ENCODE measurements at regions not wholly inside any gene's neighbourhood (a gene's known extent, or its start where the extent isn't known, plus 50 kb on each side); places are given as distances from the start of the nearest gene placed in this dataset.

DNA sequence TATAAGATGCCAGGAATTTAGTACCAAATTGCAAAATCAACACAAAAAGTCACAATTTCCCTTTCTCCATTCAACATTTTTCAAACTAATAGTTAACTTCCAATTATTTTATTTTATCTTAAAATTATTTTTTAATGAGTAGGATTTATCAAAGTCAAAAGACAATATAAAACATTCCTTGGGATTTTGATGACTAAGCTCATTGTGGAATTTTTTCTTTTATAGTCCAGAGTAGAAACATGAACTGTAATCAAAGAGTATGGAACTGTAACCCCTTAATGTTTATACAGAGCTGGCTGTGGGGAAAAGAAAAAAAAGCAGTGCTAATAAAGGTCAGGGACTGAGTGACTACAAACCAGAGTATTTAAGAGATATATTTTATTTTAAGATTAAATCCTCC lies 368.6 kb upstream of the CPXCR1 start:
- DNase-seq (ENCODE audit: low spot score in 2 of 2): no peak
- Histone ChIP-seq H3K27me3 (no peaks in the 10 kb centered on the region), H3K36me3 (no peaks in the 10 kb centered on the region), H3K9me3 (no peaks in the 10 kb centered on the region), H3K27ac (no peak overlapping the region), H3K4me1 (no peaks in the 10 kb centered on the region), H3K4me3 (no peak overlapping the region)
- TF ChIP-seq CTCF (IDR thresholded peaks at IDR 0.05) (no peak), POLR2A (IDR thresholded peaks at IDR 0.05) (no peak), EP300 (IDR thresholded peaks at IDR 0.05) (no peak)

GRCh38 chrX:88397551-88397950 lies 349.5 kb upstream of the CPXCR1 start:
- no peak for TF ChIP-seq CTCF (IDR thresholded peaks at IDR 0.05)
- TF ChIP-seq POLR2A (IDR thresholded peaks at IDR 0.05): no peak
- no peak for TF ChIP-seq EP300 (IDR thresholded peaks at IDR 0.05)
- H3K27me3 ChIP-seq: no peaks in the 10 kb centered on the region
- 73 to 79% methylated on average over 2 of the region's 2 CpGs for WGBS, 2 donors
- H3K4me3 ChIP-seq: no peak overlapping the region
- no peaks in the 10 kb centered on the region for H3K4me1 ChIP-seq
- no peaks in the 10 kb centered on the region for H3K36me3 ChIP-seq
- no peak for DNase-seq (ENCODE audit: low spot score in 2 of 2)
- no peaks in the 10 kb centered on the region for H3K9me3 ChIP-seq
- H3K27ac ChIP-seq: no peak overlapping the region

- H3K27ac ChIP-seq: no peak overlapping the region
- no peaks in the 10 kb centered on the region for H3K4me1 ChIP-seq
- TF ChIP-seq POLR2A (IDR thresholded peaks at IDR 0.05) (no peak), EP300 (IDR thresholded peaks at IDR 0.05) (no peak), CTCF (IDR thresholded peaks at IDR 0.05) (no peak)
- DNase-seq (ENCODE audit: low spot score in 2 of 2): no peak
- H3K27me3 ChIP-seq: no peaks in the 10 kb centered on the region
- 78 to 83% methylated on average over 3 to 5 of the region's 5 CpGs for WGBS, 2 donors
- H3K9me3 ChIP-seq: no peaks in the 10 kb centered on the region
- no peak overlapping the region for H3K4me3 ChIP-seq
- H3K36me3 ChIP-seq: no peaks in the 10 kb centered on the region
These were observed 331.0 kb upstream of the CPXCR1 start for GRCh38 chrX:88416002-88416401.

DNA sequence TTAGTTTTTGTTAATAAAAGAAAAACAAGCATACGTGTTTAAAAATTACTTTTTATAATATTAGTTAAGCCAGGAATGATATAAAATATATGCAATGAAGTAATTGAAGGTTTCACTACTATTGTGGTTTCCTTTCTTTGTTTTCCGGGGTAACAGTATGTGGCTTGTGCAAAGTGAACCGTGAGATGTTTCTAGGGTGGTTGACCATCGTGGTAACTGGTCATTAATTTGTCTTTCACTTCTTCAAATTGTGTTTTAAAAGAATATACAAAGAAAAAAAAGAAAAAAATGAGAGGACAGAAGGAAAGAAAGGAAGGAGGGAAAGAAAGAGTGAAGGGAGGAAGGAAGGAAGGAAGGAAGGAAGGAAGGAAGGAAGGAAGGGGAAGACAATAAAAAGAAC lies 330.1 kb upstream of the CPXCR1 start:
- H3K4me3 ChIP-seq: no peak overlapping the region
- no peaks in the 10 kb centered on the region for H3K36me3 ChIP-seq
- no peak overlapping the region for H3K27ac ChIP-seq
- no peaks in the 10 kb centered on the region for H3K9me3 ChIP-seq
- H3K4me1 ChIP-seq: no peaks in the 10 kb centered on the region
- no peaks in the 10 kb centered on the region for H3K27me3 ChIP-seq
- WGBS, 2 donors: 66 to 79% methylated on average over 4 of the region's 4 CpGs
- DNase-seq (ENCODE audit: low spot score in 2 of 2): no peak
- TF ChIP-seq CTCF (IDR thresholded peaks at IDR 0.05): no peak

GRCh38 chrX:88424071-88424470 lies 323.0 kb upstream of the CPXCR1 start:
- H3K27me3 ChIP-seq: no peaks in the 10 kb centered on the region
- H3K27ac ChIP-seq: no peak overlapping the region
- H3K4me1 ChIP-seq: no peaks in the 10 kb centered on the region
- no peak for TF ChIP-seq CTCF (IDR thresholded peaks at IDR 0.05)
- H3K36me3 ChIP-seq: no peaks in the 10 kb centered on the region
- H3K9me3 ChIP-seq: no peaks in the 10 kb centered on the region
- H3K4me3 ChIP-seq: no peak overlapping the region
- DNase-seq (ENCODE audit: low spot score in 2 of 2): no peak

Measured in tibial nerve (tissue), 4 donors.